PC-3 (cell line): ENCODE measurements at regions not wholly inside any gene's neighbourhood (a gene's known extent, or its start where the extent isn't known, plus 50 kb on each side); places are given as distances from the start of the nearest gene placed in this dataset.

Source experiments
- EZH2phosphoT487 ChIP-seq: fragments of 300-600 bp; sonication (generic); IDR thresholded peaks from 2 replicates; pipeline ENCODE4 v1.6.1; 2018; ENCODE audit warnings: mild to moderate bottlenecking, antibody characterized with exemption, low read length, borderline replicate concordance
- TF ChIP-seq, protein P1 (sequence below): fragments of 300-600 bp; sonication (generic); conservative IDR thresholded peaks from 2 replicates; pipeline ENCODE4 v1.5.1; 2017; ENCODE audit warnings: antibody characterized with exemption, low read depth, mild to moderate bottlenecking, low read length

DNA sequence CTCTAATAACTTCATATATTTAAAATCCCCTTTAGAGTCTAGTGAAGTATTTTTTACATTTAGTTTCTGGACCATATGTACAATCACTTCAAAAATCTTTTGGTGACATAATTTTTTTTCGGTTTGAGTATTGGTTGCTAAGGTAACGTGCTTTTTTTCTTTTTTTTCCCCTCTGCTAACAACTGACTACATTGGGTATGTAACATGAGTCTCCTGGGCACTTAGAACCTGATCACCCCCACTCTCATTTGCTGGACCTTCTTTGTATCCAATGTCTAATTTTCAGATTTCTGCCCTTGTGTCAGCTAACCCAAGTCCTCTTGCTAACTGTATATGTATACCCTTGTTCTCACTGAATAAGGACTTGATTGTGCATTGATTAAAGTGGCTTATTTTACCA is 592.9 kb upstream of the FLRT2 start:
- TF ChIP-seq EZH2phosphoT487 = no peak
- TF ChIP-seq, protein P1, sequence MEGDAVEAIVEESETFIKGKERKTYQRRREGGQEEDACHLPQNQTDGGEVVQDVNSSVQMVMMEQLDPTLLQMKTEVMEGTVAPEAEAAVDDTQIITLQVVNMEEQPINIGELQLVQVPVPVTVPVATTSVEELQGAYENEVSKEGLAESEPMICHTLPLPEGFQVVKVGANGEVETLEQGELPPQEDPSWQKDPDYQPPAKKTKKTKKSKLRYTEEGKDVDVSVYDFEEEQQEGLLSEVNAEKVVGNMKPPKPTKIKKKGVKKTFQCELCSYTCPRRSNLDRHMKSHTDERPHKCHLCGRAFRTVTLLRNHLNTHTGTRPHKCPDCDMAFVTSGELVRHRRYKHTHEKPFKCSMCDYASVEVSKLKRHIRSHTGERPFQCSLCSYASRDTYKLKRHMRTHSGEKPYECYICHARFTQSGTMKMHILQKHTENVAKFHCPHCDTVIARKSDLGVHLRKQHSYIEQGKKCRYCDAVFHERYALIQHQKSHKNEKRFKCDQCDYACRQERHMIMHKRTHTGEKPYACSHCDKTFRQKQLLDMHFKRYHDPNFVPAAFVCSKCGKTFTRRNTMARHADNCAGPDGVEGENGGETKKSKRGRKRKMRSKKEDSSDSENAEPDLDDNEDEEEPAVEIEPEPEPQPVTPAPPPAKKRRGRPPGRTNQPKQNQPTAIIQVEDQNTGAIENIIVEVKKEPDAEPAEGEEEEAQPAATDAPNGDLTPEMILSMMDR = no peak
